K562 (cell line): ENCODE measurements at regions not wholly inside any gene's neighbourhood (a gene's known extent, or its start where the extent isn't known, plus 50 kb on each side); places are given as distances from the start of the nearest gene placed in this dataset.

Experiments used
- ATAC-seq: fragments of 200-7000 bp; cut with Tn5 transposase; 3 replicates; pipeline ENCODE4 v1.9.1; 2020; ENCODE audit warnings: moderate library complexity
- BruUV-seq: library from RNA; stranded (reverse); fragments of 400-500 nt; replicated peaks from 2 replicates; lab custom pipeline; 2021; lab: Mats Ljungman, UMichigan
- CTCF ChIA-PET: fragments of 300-600 bp; formaldehyde crosslinking; extraction: SDS; loops from one replicate; lab custom pipeline; 2021; ENCODE audit warnings: low intra/inter-chr PET ratio; lab: Yijun Ruan, JAX
- POLR2A ChIA-PET: fragments of 300-600, 350-650 bp; sonication (Branson Sonifier 250); formaldehyde crosslinking; extraction: SDS; loops from one replicate; lab custom pipeline; 2021; ENCODE audit warnings: antibody characterized with exemption, inconsistent platforms; lab: Yijun Ruan, JAX
- DNase-seq, 4 experiments: peaks; one replicate each; pipeline versions ENCODE4 v3.0.0 to v3.0.0-alpha.2; 2011 to 2018; ENCODE audit warnings: low spot score in 3 of 4, mixed read lengths in 3 of 4; ENCODE audit errors: extremely low read depth in 1 of 4
- FAIRE-seq: peaks from 2 replicates; lab custom pipeline; 2011; peaks lifted over from hg19 to GRCh38; lab: Jason Lieb, UNC
- H2AFZ ChIP-seq: 2 replicates; pipeline ENCODE4 v1.6.0; 2011; ENCODE audit warnings: low read depth, low read length, control low read depth, inconsistent platforms
- H3K27ac ChIP-seq: fragments of 200-600 bp; 3 replicates; pipeline ENCODE4 v1.8.0; 2011; ENCODE audit warnings: low read depth, mild to moderate bottlenecking, control low read depth, inconsistent platforms, low read length, moderate library complexity, mixed read lengths; ENCODE audit errors: extremely low read depth
- H3K27me3 ChIP-seq, 2 experiments: fragments of 300-600 bp in 1 of 2; 2 replicates in 1 of 2; 3 replicates in 1 of 2; pipeline versions ENCODE4 v1.6.0 to v1.8.0; 2011; ENCODE audit warnings: inconsistent platforms in 2 of 2, low read length in 2 of 2, mild to moderate bottlenecking in 1 of 2, mixed read lengths in 1 of 2, moderate library complexity in 1 of 2; ENCODE audit not compliant: control insufficient read depth in 2 of 2, insufficient read depth in 2 of 2
- H3K36me3 ChIP-seq: fragments of 300-600 bp; 3 replicates; pipeline ENCODE4 v1.8.0; 2011; ENCODE audit warnings: mild to moderate bottlenecking, low read length, inconsistent platforms; ENCODE audit not compliant: control insufficient read depth, insufficient read depth
- H3K4me1 ChIP-seq, 2 experiments: fragments of 200-600 bp in 1 of 2; replicated peaks in 1 of 2; 2 replicates in 1 of 2; 3 replicates in 1 of 2; pipeline versions ENCODE4 v1.5.1 to v1.8.0; 2011; ENCODE audit warnings: inconsistent platforms in 2 of 2, low read length in 2 of 2, mild to moderate bottlenecking in 1 of 2, mixed read lengths in 1 of 2, moderate library complexity in 1 of 2; ENCODE audit not compliant: control insufficient read depth in 2 of 2, insufficient read depth in 2 of 2
- H3K4me2 ChIP-seq: 2 replicates; pipeline ENCODE4 v1.6.1; 2011; ENCODE audit warnings: low read length, control low read depth, inconsistent platforms, mixed read lengths; ENCODE audit not compliant: insufficient read depth
- H3K4me3 ChIP-seq: fragments of 200-600 bp; sonication (generic), shearing (Covaris generic); 2 replicates; pipeline ENCODE4 v1.5.1; 2016; ENCODE audit warnings: control low read depth, inconsistent platforms
- H3K79me2 ChIP-seq: fragments of 200-600 bp; 3 replicates; pipeline ENCODE4 v1.8.0; 2011; ENCODE audit warnings: low read length, inconsistent platforms; ENCODE audit not compliant: control insufficient read depth, insufficient read depth
- H3K9ac ChIP-seq, 2 experiments: 2 replicates each; pipeline versions ENCODE4 v1.6.0 to v1.6.1; 2011; ENCODE audit warnings: low read depth in 2 of 2, low read length in 2 of 2, control low read depth in 1 of 2, inconsistent platforms in 1 of 2, mild to moderate bottlenecking in 1 of 2, mixed read lengths in 1 of 2; ENCODE audit not compliant: insufficient read depth in 1 of 2
- H3K9me1 ChIP-seq: one replicate; pipeline ENCODE4 v1.6.0; 2011; ENCODE audit warnings: inconsistent platforms, mild to moderate bottlenecking, low read length, moderate library complexity; ENCODE audit not compliant: control insufficient read depth, insufficient read depth
- H3K9me3 ChIP-seq: replicated peaks from 2 replicates; pipeline ENCODE4 v1.5.1; 2011; ENCODE audit warnings: low read depth, low read length, inconsistent platforms; ENCODE audit not compliant: control insufficient read depth, insufficient read depth
- H4K20me1 ChIP-seq: replicated peaks from 2 replicates; pipeline ENCODE4 v1.6.1; 2011; ENCODE audit warnings: low read length, inconsistent platforms, mixed read lengths; ENCODE audit not compliant: control insufficient read depth, insufficient read depth
- C11orf30 ChIP-seq: fragments of 450-650 bp; IDR thresholded peaks from 2 replicates; pipeline ENCODE4 v1.6.1; 2016; ENCODE audit warnings: low read depth, mild to moderate bottlenecking
- CSDE1 ChIP-seq, 2 experiments: fragments of 450-650 bp; IDR thresholded peaks; 2 replicates each; pipeline ENCODE4 v1.6.1; 2016; ENCODE audit warnings: mild to moderate bottlenecking in 1 of 2
- DIDO1 ChIP-seq: fragments of 450-650 bp; IDR thresholded peaks from 2 replicates; pipeline ENCODE4 v1.6.1; 2016; ENCODE audit warnings: low read depth, missing biosample characterization, missing genetic modification characterization
- NFE2 ChIP-seq: IDR thresholded peaks from 2 replicates; pipeline ENCODE4 v1.6.1; 2014; ENCODE audit warnings: antibody characterized with exemption, low read depth
- PHF21A ChIP-seq: fragments of 450-650 bp; IDR thresholded peaks from 2 replicates; pipeline ENCODE4 v1.6.1; 2017; ENCODE audit warnings: low read depth, borderline replicate concordance
- POLR2AphosphoS5 ChIP-seq: IDR thresholded peaks from 2 replicates; pipeline ENCODE4 v1.6.1; 2011; ENCODE audit warnings: mild to moderate bottlenecking, low read depth, low read length, moderate library complexity; ENCODE audit not compliant: control insufficient read depth, insufficient read depth
- POLR2H ChIP-seq: IDR thresholded peaks from 2 replicates; pipeline ENCODE4 v1.6.1; 2016; ENCODE audit warnings: missing genetic modification characterization, low read depth, mild to moderate bottlenecking, control low read depth, missing compliant biosample characterization, moderate library complexity
- PTBP1 ChIP-seq: fragments of 200-400 bp; formaldehyde crosslinking; IDR thresholded peaks from 2 replicates; pipeline ENCODE4 v1.6.1; 2017; ENCODE audit warnings: low read depth, low read length
- RBM34 ChIP-seq: fragments of 200-400 bp; formaldehyde crosslinking; IDR thresholded peaks from 2 replicates; pipeline ENCODE4 v1.6.1; 2018; ENCODE audit warnings: low read length, borderline replicate concordance; ENCODE audit not compliant: insufficient read depth
- RUNX1 ChIP-seq: sonication (generic); IDR thresholded peaks from 2 replicates; pipeline ENCODE4 v1.6.1; 2016; ENCODE audit warnings: antibody characterized with exemption, low read depth
- ZNF121 ChIP-seq: sonication (generic); formaldehyde crosslinking; conservative IDR thresholded peaks from 2 replicates; pipeline ENCODE4 v1.8.0; 2022; ENCODE audit warnings: missing genetic modification reagents
- ZNF143 ChIP-seq: sonication (generic); formaldehyde crosslinking; IDR thresholded peaks from 2 replicates; pipeline ENCODE4 v1.9.0; 2022; ENCODE audit warnings: mild to moderate bottlenecking, missing genetic modification reagents
- ZNF561 ChIP-seq: fragments of 450-650 bp; formaldehyde crosslinking; conservative IDR thresholded peaks from 2 replicates; pipeline ENCODE4 v1.4.0; 2020; ENCODE audit warnings: mild to moderate bottlenecking, moderate library complexity
- WGBS: fragments of 100-300 bp; shearing (Covaris generic); methylation state at CpG from one replicate; pipeline ENCODE4 v1.1.6; 2016; ENCODE audit warnings: low coverage, mixed read lengths; ENCODE audit not compliant: insufficient coverage; ENCODE audit errors: missing lambda C conversion rate; 5-methylcytosine and 5-hydroxymethylcytosine counted together
- in situ Hi-C: fragments of 300-500 bp; cut with MboI; formaldehyde crosslinking; loops from 4 replicates; pipeline ENCODE4 v1.15.0; 2018; ENCODE audit warnings: inconsistent platforms, mixed read lengths
- intact Hi-C: fragments of 100-400 bp; cut with micrococcal nuclease; formaldehyde crosslinking; loops from 2 replicates; pipeline ENCODE4 v1.14.2; 2022
- TF ChIP-seq, protein P1 (sequence below): sonication (generic); formaldehyde crosslinking; IDR thresholded peaks from 2 replicates; pipeline ENCODE4 v1.5.0; 2020; ENCODE audit warnings: missing genetic modification reagents
- TF ChIP-seq, protein P2 (sequence below): fragments of 450-650 bp; IDR thresholded peaks from 2 replicates; pipeline ENCODE4 v1.6.1; 2016

- CTCF ChIA-PET: no interaction called here
- Histone ChIP-seq H4K20me1 (no peaks in the 10 kb centered on the region), H3K27ac (no peak overlapping the region), H3K4me2 (no peak overlapping the region), H3K9me1 (no peaks in the 10 kb centered on the region), H3K4me3 (no peak overlapping the region), H3K9me3 (no peaks in the 10 kb centered on the region), H3K79me2 (no peaks in the 10 kb centered on the region), H3K27me3 (no peaks in the 10 kb centered on the region), H2AFZ (no peak overlapping the region), H3K4me1 (no peaks in the 10 kb centered on the region), H3K9ac (no peak overlapping the region), H3K36me3 (no peaks in the 10 kb centered on the region)
- BruUV-seq: no TSS peak
- in situ Hi-C loops (no loop called here), intact Hi-C loops (no loop called here)
- POLR2A ChIA-PET: no interaction called here
- no peak for ATAC-seq
- TF ChIP-seq CSDE1 (IDR thresholded peaks at IDR 0.05) (no peak), POLR2AphosphoS5 (no peak), POLR2H (tag) (no peak), RUNX1 (no peak), ZNF143 (CRISPR knock-in tag) (no peak), DIDO1 (tag) (no peak), C11orf30 (no peak), ZNF561 (CRISPR knock-in tag) (no peak), PHF21A (no peak), NFE2 (no peak), ZNF121 (CRISPR knock-in tag) (no peak), PTBP1 (no peak), RBM34 (no peak)
- TF ChIP-seq, protein P1, sequence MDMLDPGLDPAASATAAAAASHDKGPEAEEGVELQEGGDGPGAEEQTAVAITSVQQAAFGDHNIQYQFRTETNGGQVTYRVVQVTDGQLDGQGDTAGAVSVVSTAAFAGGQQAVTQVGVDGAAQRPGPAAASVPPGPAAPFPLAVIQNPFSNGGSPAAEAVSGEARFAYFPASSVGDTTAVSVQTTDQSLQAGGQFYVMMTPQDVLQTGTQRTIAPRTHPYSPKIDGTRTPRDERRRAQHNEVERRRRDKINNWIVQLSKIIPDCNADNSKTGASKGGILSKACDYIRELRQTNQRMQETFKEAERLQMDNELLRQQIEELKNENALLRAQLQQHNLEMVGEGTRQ (CRISPR knock-in tag): no peak
- TF ChIP-seq, protein P2, sequence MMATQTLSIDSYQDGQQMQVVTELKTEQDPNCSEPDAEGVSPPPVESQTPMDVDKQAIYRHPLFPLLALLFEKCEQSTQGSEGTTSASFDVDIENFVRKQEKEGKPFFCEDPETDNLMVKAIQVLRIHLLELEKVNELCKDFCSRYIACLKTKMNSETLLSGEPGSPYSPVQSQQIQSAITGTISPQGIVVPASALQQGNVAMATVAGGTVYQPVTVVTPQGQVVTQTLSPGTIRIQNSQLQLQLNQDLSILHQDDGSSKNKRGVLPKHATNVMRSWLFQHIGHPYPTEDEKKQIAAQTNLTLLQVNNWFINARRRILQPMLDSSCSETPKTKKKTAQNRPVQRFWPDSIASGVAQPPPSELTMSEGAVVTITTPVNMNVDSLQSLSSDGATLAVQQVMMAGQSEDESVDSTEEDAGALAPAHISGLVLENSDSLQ: no peak
- DNase-seq: no peak
- 4% methylated on average over 2 of the region's 2 CpGs for WGBS
- no peak for FAIRE-seq
Measured at GRCh38 chr4:124192544-124192943, 520.0 kb downstream of the ANKRD50 start.
